Activated T-cell treated with anti-CD3 and anti-CD28 coated beads for 1 hour (primary cell): ENCODE measurements at regions not wholly inside any gene's neighbourhood (a gene's known extent, or its start where the extent isn't known, plus 50 kb on each side); places are given as distances from the start of the nearest gene placed in this dataset.
"Not testable (repeated sequence)": the region's sequence is repeated elsewhere in the genome, so short reads cannot be mapped to it uniquely, and the experiment has no call there.

Source experiments
- DNase-seq: peaks from one replicate; pipeline ENCODE4 v3.0.0-alpha.2; 2020; ENCODE audit warnings: low read depth

- DNase-seq, result no peak
These were observed 61.3 kb upstream of the EN2 start for GRCh38 chr7:155396661-155397060.

DNA sequence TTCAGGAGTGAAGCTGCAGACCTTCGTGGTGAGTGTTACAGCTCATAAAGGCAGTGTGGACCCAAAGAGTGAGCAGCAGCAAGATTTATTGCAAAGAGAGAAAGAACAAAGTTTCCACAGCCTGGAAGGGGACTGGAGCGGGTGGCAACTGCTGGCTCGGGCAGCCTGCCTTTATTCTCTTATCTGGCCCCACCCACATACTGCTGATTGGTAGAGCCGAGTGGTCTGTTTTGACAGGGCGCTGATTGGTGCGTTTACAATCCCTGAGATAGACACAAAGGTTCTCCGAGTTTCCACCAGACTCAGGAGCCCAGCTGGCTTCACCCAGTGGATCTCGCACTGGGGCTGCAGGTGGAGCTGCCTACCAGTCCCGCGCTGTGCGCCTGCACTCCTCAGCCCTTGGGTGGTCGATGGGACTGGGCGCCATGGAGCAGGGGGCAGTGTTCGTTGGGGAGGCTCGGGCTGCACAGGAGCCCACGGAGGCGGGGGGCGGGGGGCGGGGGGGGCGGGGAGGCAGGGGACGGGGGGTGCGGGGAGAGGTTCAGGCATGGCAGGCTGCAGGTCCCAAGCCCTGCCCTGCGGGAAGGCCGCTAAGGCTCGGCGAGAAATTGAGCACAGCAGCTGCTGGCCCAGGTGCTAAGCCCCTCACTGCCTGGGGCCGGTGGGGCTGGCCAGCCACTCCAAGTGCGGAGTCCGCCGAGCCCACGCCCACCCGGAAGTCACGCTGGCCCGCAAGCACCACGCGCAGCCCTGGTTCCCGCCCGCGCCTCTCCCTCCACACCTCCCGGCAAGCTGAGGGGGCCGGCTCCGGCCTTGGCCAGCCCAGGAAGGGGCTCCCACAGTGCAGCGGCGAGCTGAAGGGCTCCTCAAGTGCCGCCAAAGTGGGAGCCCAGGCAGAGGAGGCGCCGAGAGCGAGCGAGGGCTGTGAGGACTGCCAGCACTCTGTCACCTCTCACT is 59.9 kb upstream of the EN2 start:
- not testable (repeated sequence) for DNase-seq

DNA sequence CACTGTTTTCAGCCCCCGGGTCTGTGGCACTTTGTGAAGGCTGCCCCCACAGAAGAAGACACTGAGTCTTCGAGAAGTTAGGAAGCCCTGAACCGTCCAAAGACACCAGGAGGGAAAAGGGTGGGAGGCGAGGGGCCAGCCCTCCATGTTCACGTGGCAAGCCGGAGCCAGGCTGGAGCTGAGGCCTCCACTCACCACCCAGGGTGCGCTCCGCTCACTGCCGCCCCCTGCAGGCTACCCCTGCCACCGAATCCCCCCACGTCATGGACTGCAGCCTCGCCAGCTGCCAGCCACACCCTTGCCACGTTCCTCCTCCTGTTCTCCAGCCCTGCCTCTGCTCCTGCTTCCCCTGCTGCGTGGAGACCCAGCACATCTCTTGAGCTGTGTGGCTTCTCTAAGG is 59.0 kb upstream of the EN2 start:
- no peak for DNase-seq

- DNase-seq, result no peak
These were observed 58.4 kb upstream of the EN2 start for GRCh38 chr7:155399577-155399976.

DNA sequence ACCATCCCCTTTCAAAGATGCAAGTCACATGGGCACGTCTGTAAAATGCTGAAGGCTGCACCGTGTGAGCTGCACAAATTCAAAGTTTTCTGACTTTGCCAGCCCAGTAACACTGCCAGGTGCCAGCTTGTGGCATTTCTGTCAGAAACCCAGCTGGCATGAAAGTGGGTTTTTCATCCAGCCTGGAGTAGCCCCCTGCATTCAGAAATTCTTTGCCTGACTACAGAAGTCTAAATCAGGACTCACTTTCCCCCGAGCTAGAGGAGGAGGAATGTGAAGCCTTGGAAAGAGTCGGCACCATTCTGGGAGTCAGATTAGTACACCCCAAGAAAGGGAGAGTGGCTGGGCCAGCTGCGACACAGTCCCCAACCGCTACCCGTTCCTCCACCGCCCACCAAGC is 56.7 kb upstream of the EN2 start:
- DNase-seq, result no peak

GRCh38 chr7:155401884-155402283 is 56.0 kb upstream of the EN2 start:
- no peak for DNase-seq

- no peak for DNase-seq
These were observed 55.0 kb upstream of the EN2 start for GRCh38 chr7:155402941-155403340.

DNA sequence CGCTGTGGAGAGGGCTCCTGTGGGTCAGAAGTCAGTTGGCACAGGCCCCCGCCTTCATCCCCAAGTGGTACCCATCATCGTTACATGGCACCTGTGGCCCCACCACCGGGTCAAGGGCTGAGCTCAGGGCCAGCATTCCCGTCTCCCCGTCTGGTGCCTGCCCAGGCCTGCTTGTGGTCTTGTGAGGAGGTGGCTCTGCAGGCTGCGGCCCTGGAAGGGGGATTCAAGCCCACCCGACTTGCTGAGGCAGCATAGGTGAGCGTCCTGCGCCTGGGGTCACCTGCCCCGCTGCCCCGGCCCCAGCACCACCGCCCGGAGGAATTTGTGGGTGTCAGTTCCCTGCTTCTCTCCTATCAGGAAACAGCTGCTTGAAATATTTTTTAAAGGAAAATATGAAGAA is 53.0 kb upstream of the EN2 start:
- DNase-seq, result no peak

DNA sequence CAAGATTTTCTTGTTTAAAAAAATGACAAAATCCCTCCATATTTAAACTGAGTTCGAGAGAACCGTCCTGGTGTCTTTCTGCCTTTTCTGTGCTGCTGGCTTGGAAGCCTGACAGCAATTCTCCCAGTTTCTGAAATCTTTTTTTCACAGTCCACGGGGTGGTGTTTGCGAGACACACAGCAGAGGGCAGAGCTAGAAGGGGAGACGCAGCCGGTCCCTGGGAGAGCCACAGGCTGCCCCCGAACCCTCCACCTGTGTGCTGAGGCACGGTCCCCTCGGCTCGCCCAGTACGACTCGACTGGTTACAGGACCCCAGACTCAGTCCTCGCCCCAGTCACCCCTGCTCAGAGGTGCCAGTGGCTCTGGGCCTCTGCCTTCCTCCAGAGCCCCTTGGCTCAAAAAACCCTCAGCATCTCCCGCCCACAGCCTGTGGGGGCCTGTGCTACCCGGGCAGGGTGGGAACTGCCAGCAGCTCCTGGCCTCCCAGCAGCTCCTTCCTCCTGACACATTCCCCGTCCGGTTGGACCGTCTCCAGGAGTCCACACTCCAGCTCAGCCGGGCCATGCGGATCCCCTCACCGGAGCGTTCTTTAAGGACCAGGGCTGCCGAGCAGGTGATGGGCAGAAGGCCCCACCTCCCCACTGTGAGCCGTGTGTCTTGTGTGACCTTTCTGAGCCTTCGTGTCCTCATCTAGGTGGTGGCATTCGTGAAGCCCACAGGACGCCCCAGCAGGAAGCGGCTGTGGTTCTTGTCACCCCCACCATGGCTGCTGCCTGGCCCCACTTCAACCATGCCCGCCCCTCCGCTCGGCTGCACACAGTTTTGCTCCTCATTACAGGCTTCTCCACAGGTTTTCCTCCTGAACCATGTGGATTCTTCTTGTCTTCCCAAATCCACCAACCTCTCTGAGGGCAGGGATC is 52.3 kb upstream of the EN2 start:
- no peak for DNase-seq

DNA sequence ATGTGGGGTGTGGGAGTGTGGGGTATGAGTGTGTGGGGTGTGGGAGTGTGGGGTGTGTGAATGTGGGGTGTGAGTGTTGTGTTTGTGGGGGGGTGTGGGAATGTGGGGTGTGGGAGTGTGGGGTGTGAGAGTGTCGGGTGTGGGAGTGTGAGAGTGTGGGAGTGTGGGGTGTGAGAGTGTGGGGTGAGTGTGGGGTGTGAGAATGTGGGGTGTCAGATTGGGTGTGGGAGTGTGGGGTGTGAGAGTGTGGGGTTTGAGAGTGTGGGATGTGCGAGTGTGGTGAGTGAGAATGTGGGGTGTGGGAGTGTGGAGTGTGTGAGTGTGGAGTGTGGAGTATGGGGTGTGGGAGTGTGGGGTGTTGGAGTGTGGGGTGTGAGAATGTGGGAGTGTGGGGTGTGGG is 50.1 kb upstream of the EN2 start:
- no peak for DNase-seq
